Hepatocyte (in vitro differentiated cells): ENCODE measurements at regions not wholly inside any gene's neighbourhood (a gene's known extent, or its start where the extent isn't known, plus 50 kb on each side); places are given as distances from the start of the nearest gene placed in this dataset.

Source experiments
- CTCF ChIP-seq: fragments of 200-600 bp; sonication (generic); IDR thresholded peaks from 2 replicates; pipeline ENCODE4 v1.5.1; 2016; ENCODE audit warnings: antibody characterized with exemption, mild to moderate bottlenecking; ENCODE audit not compliant: poor library complexity
- EZH2 ChIP-seq: fragments of 200-600 bp; sonication (generic); IDR thresholded peaks from 2 replicates; pipeline ENCODE4 v1.6.1; 2016; ENCODE audit warnings: antibody characterized with exemption, mild to moderate bottlenecking, borderline replicate concordance
- EZH2phosphoT487 ChIP-seq: fragments of 200-600 bp; sonication (generic); IDR thresholded peaks from one replicate; pipeline ENCODE4 v1.6.1; 2018; ENCODE audit warnings: antibody characterized with exemption, mild to moderate bottlenecking, low read depth, moderate library complexity; ENCODE audit not compliant: unreplicated experiment, severe bottlenecking

- no peak for TF ChIP-seq CTCF
- TF ChIP-seq EZH2, result no peak
- no peak for TF ChIP-seq EZH2phosphoT487
Observed at GRCh38 chr17:33814852-33815251, 440.2 kb upstream of the CCL2 start.
